OCI-LY1 (cell line): ENCODE measurements at regions not wholly inside any gene's neighbourhood (a gene's known extent, or its start where the extent isn't known, plus 50 kb on each side); places are given as distances from the start of the nearest gene placed in this dataset.
A peak's percentile ranks its signal among the peaks of the same experiment; 100 is the strongest.

Experiments used
- EZH2 ChIP-seq: fragments of 200-600 bp; sonication (generic), shearing (Covaris generic); IDR thresholded peaks from 2 replicates; pipeline ENCODE4 v1.8.0; 2017; ENCODE audit warnings: borderline replicate concordance, mixed run types, mild to moderate bottlenecking, antibody characterized with exemption, low read length, moderate library complexity, mixed read lengths
- TF ChIP-seq, protein P1 (sequence below): fragments of 200-600 bp; sonication (generic), shearing (Covaris generic); IDR thresholded peaks from 2 replicates; pipeline ENCODE4 v1.5.1; 2017; ENCODE audit warnings: mild to moderate bottlenecking, antibody characterized with exemption, low read length, moderate library complexity, mixed read lengths

DNA sequence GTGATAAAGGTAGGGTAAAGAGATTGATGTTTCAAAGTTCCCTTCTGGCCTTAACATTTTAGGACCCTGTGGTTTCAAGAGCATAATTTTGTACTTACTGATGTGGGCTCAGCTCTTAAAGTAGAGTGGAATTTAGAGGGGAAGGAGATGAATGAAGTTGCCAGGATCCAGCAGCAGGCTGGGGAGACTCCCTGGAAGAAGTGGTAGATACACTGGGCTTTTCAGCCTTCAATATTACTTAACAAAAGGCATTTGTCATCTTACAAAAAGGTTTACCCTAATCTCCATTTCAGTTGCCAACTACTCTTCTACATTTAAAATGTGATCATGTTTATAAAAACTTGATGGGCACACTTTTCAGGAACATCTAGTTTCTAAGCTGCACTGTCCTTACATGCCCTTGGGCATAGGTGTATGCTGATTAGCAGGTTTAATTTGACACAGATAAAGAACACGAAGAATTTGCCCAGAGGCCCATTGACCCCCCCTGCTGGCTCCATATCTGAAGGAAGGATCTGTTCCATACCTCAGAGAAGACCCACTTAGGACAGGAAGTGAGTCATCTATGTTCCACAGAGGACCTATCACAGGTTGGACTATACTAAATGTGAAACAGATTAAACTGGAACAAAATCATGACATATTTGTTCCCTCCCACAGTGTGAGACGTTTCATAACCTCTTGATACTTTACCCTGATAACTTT lies 93.0 kb upstream of the LPP start:
- TF ChIP-seq, protein P1, sequence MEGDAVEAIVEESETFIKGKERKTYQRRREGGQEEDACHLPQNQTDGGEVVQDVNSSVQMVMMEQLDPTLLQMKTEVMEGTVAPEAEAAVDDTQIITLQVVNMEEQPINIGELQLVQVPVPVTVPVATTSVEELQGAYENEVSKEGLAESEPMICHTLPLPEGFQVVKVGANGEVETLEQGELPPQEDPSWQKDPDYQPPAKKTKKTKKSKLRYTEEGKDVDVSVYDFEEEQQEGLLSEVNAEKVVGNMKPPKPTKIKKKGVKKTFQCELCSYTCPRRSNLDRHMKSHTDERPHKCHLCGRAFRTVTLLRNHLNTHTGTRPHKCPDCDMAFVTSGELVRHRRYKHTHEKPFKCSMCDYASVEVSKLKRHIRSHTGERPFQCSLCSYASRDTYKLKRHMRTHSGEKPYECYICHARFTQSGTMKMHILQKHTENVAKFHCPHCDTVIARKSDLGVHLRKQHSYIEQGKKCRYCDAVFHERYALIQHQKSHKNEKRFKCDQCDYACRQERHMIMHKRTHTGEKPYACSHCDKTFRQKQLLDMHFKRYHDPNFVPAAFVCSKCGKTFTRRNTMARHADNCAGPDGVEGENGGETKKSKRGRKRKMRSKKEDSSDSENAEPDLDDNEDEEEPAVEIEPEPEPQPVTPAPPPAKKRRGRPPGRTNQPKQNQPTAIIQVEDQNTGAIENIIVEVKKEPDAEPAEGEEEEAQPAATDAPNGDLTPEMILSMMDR, result peak; percentile 63; the same call in 1 of the 2 replicates
- no peak for TF ChIP-seq EZH2
